HCT116 (cell line): ENCODE measurements at regions not wholly inside any gene's neighbourhood (a gene's known extent, or its start where the extent isn't known, plus 50 kb on each side); places are given as distances from the start of the nearest gene placed in this dataset.

ENCODE experiments used
- ATAC-seq: fragments of 200-7000 bp; cut with Tn5 transposase; 2 replicates; pipeline ENCODE4 v1.9.1; 2020; ENCODE audit warnings: mild to moderate bottlenecking, moderate library complexity
- BruUV-seq: library from RNA; stranded (reverse); fragments of 400-500 nt; replicated peaks from 2 replicates; lab custom pipeline; 2021; lab: Mats Ljungman, UMichigan
- CTCF ChIA-PET: fragments of 300-600 bp; sonication (Branson Sonifier 250); formaldehyde crosslinking; loops from one replicate; lab custom pipeline; 2021; ENCODE audit warnings: antibody characterized with exemption; lab: Charles Lee
- POLR2A ChIA-PET: fragments of 300-600, 350-600 bp; sonication (Branson Sonifier 250); formaldehyde crosslinking; loops from one replicate; lab custom pipeline; 2021; ENCODE audit warnings: antibody characterized with exemption; lab: Charles Lee
- RAD21 ChIA-PET, 2 experiments: fragments of 300-600 bp; sonication (Branson Sonifier 250); formaldehyde crosslinking; loops; one replicate each; lab custom pipeline; 2023; ENCODE audit warnings: low total read pairs in 2 of 2; ENCODE audit not compliant: uncharacterized antibody in 2 of 2, unreplicated experiment in 2 of 2, low non-redundant PET in 1 of 2; lab: Charles Lee
- DNase-seq: peaks from one replicate; pipeline ENCODE4 v3.0.0-alpha.2; 2010; ENCODE audit warnings: low read depth, low spot score
- H2AFZ ChIP-seq: fragments of 200-600 bp; shearing (Covaris generic), sonication (generic); 2 replicates; pipeline ENCODE4 v1.6.1; 2017; ENCODE audit warnings: low read depth, mixed run types, mixed read lengths, antibody characterized with exemption, low read length; ENCODE audit not compliant: poor library complexity, severe bottlenecking
- H3K27ac ChIP-seq: 2 replicates; pipeline ENCODE4 v1.5.1; 2012; ENCODE audit warnings: low read depth, low read length
- H3K27me3 ChIP-seq: fragments of 200-600 bp; sonication (generic); 2 replicates; pipeline ENCODE4 v1.6.1; 2016; ENCODE audit warnings: mixed run types, low read length, mixed read lengths; ENCODE audit not compliant: insufficient read depth
- H3K36me3 ChIP-seq, 2 experiments: fragments of 200-500 bp in 1 of 2; fragments of 200-600 bp in 1 of 2; sonication (Bioruptor generic) in 1 of 2; sonication (generic) in 1 of 2; 2 replicates each; pipeline versions ENCODE4 v1.5.1 to v1.6.1; 2014 to 2016; ENCODE audit warnings: low read length in 2 of 2, inconsistent platforms in 1 of 2, mixed read lengths in 1 of 2, mixed run types in 1 of 2; ENCODE audit not compliant: insufficient read depth in 2 of 2, control insufficient read depth in 1 of 2
- H3K4me1 ChIP-seq, 2 experiments: fragments of 200-600 bp in 1 of 2; sonication (generic) in 1 of 2; 2 replicates each; pipeline versions ENCODE4 v1.5.1 to v1.6.1; 2012 to 2017; ENCODE audit warnings: low read length in 2 of 2, inconsistent platforms in 1 of 2, mild to moderate bottlenecking in 1 of 2, mixed read lengths in 1 of 2, mixed run types in 1 of 2, moderate library complexity in 1 of 2; ENCODE audit not compliant: insufficient read depth in 2 of 2, control insufficient read depth in 1 of 2
- H3K4me2 ChIP-seq: fragments of 200-600 bp; sonication (generic); 2 replicates; pipeline ENCODE4 v1.6.1; 2017; ENCODE audit warnings: mixed run types, low read length, mixed read lengths
- H3K4me3 ChIP-seq, 2 experiments: fragments of 200-600 bp in 1 of 2; sonication (generic) in 1 of 2; replicated peaks in 1 of 2; 2 replicates each; pipeline ENCODE4 v1.5.1; 2011 to 2016; ENCODE audit warnings: low read length in 2 of 2, control low read depth in 1 of 2, low read depth in 1 of 2, mild to moderate bottlenecking in 1 of 2, mixed read lengths in 1 of 2, mixed run types in 1 of 2
- H3K79me2 ChIP-seq: fragments of 200-600 bp; sonication (generic); 2 replicates; pipeline ENCODE4 v1.6.1; 2017; ENCODE audit warnings: mild to moderate bottlenecking, mixed run types, low read length, moderate library complexity, mixed read lengths; ENCODE audit not compliant: insufficient read depth
- H3K9ac ChIP-seq: fragments of 200-600 bp; sonication (generic); 2 replicates; pipeline ENCODE4 v1.6.1; 2016; ENCODE audit warnings: low read length, mixed read lengths
- H3K9me2 ChIP-seq: fragments of 200-600 bp; sonication (generic), shearing (Covaris generic); 2 replicates; pipeline ENCODE4 v1.6.1; 2017; ENCODE audit warnings: mixed run types, mild to moderate bottlenecking, moderate library complexity; ENCODE audit not compliant: insufficient read depth
- H3K9me3 ChIP-seq, 2 experiments: fragments of 200-500 bp in 1 of 2; fragments of 200-600 bp in 1 of 2; sonication (Bioruptor generic) in 1 of 2; sonication (generic) in 1 of 2; 2 replicates each; pipeline ENCODE4 v1.6.1; 2014 to 2017; ENCODE audit warnings: low read length in 2 of 2, mixed read lengths in 2 of 2, inconsistent platforms in 1 of 2, low read depth in 1 of 2, mild to moderate bottlenecking in 1 of 2, mixed run types in 1 of 2, moderate library complexity in 1 of 2; ENCODE audit not compliant: control insufficient read depth in 1 of 2, insufficient read depth in 1 of 2
- H4K20me1 ChIP-seq: fragments of 200-600 bp; sonication (generic), shearing (Covaris generic); 2 replicates; pipeline ENCODE4 v1.6.1; 2017; ENCODE audit warnings: mixed run types, mild to moderate bottlenecking, moderate library complexity; ENCODE audit not compliant: insufficient read depth
- ATF3 ChIP-seq: IDR thresholded peaks from 2 replicates; pipeline ENCODE4 v1.6.1; 2012
- CEBPB ChIP-seq: IDR thresholded peaks from 2 replicates; pipeline ENCODE4 v1.6.1; 2012; ENCODE audit warnings: low read depth
- CTCF ChIP-seq, 3 experiments: fragments of 200-600 bp in 1 of 3; sonication (generic) in 1 of 3; IDR thresholded peaks in 2 of 3; conservative IDR thresholded peaks in 1 of 3; 2 replicates each; pipeline ENCODE4 v1.5.1; 2012 to 2017; ENCODE audit warnings: low read depth in 2 of 3, low read length in 2 of 3, antibody characterized with exemption in 1 of 3, borderline replicate concordance in 1 of 3, control low read depth in 1 of 3, mild to moderate bottlenecking in 1 of 3, mixed read lengths in 1 of 3, mixed run types in 1 of 3, moderate library complexity in 1 of 3; ENCODE audit not compliant: insufficient read depth in 1 of 3
- EGR1 ChIP-seq: IDR thresholded peaks from 2 replicates; pipeline ENCODE4 v1.6.1; 2012; ENCODE audit warnings: low read depth
- EZH2phosphoT487 ChIP-seq: fragments of 200-600 bp; IDR thresholded peaks from 2 replicates; pipeline ENCODE4 v1.6.1; 2018; ENCODE audit warnings: antibody characterized with exemption, borderline replicate concordance
- JUND ChIP-seq: IDR thresholded peaks from 2 replicates; pipeline ENCODE4 v1.6.1; 2012
- RAD21 ChIP-seq: IDR thresholded peaks from 2 replicates; pipeline ENCODE4 v1.6.1; 2012; ENCODE audit warnings: low read depth, mild to moderate bottlenecking
- REST ChIP-seq: IDR thresholded peaks from 2 replicates; pipeline ENCODE4 v1.6.1; 2012; ENCODE audit warnings: low read depth
- SIN3A ChIP-seq: IDR thresholded peaks from 2 replicates; pipeline ENCODE4 v1.6.1; 2012; ENCODE audit warnings: low read depth
- SRF ChIP-seq: IDR thresholded peaks from 2 replicates; pipeline ENCODE4 v1.6.1; 2012; ENCODE audit warnings: low read depth
- ZFX ChIP-seq: fragments of 450-650 bp; IDR thresholded peaks from 2 replicates; pipeline ENCODE4 v1.6.1; 2017
- intact Hi-C: fragments of 100-400 bp; cut with micrococcal nuclease; formaldehyde crosslinking; loops from 2 replicates; pipeline ENCODE4 v1.10.0; 2022
- TF ChIP-seq, protein P1 (sequence below): IDR thresholded peaks from 2 replicates; pipeline ENCODE4 v1.6.1; 2012

- no peak for TF ChIP-seq SIN3A
- no peak for TF ChIP-seq REST
- no peak for TF ChIP-seq ATF3
- TF ChIP-seq JUND, result no peak
- TF ChIP-seq CTCF (IDR thresholded peaks at IDR 0.05 in 2 of 3, conservative IDR thresholded peaks at IDR 0.05 in 1 of 3; ENCODE audit: borderline replicate concordance in 1 of 3, insufficient read depth in 1 of 3, low read depth in 2 of 3, low read length in 2 of 3), result no peak
- no peak for TF ChIP-seq RAD21
- TF ChIP-seq ZFX, result no peak
- TF ChIP-seq CEBPB, result no peak
Observed at GRCh38 chr12:83224012-83224411, 537.3 kb downstream of the TMTC2 start (continued).

DNA sequence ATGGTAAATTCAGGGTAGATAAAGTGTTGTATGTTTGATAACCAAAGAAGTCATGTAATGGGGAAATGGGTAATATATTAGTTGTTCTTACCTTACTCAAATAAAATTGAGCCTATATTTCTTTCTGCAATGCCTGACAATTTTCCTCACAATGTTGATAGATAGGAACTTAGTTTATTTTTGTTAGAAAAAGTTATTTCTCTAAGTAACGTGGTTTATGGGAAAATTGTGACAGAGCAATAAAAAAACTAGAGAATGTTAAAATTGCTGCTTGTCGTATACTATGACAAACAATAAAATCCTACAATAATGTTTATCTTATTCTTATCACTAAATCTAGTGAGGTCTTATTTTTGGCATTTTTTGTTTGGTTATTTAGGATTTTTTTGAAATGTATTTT is 534.1 kb downstream of the TMTC2 start:
- BruUV-seq, result no TSS peak
- TF ChIP-seq SRF (no peak), ATF3 (no peak), EZH2phosphoT487 (no peak), RAD21 (no peak), REST (no peak), SIN3A (no peak), CTCF (IDR thresholded peaks at IDR 0.05 in 2 of 3, conservative IDR thresholded peaks at IDR 0.05 in 1 of 3; ENCODE audit: borderline replicate concordance in 1 of 3, insufficient read depth in 1 of 3, low read depth in 2 of 3, low read length in 2 of 3) (no peak), EGR1 (no peak)
- TF ChIP-seq, protein P1, sequence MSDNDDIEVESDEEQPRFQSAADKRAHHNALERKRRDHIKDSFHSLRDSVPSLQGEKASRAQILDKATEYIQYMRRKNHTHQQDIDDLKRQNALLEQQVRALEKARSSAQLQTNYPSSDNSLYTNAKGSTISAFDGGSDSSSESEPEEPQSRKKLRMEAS, result no peak

More for the DNA sequence above, 534.1 kb downstream of the TMTC2 start:
- H3K4me1 ChIP-seq, result no peaks in the 10 kb centered on the region
- no peaks in the 10 kb centered on the region for H3K9me2 ChIP-seq
- no peak overlapping the region for H3K9ac ChIP-seq
- ChIA-PET RAD21 (no interaction called here), CTCF (no interaction called here), POLR2A (no interaction called here)
- H3K4me3 ChIP-seq, result no peak overlapping the region
- H3K36me3 ChIP-seq, result no peaks in the 10 kb centered on the region
- H3K4me2 ChIP-seq, result no peak overlapping the region
- H3K27me3 ChIP-seq, result no peaks in the 10 kb centered on the region
- no peaks in the 10 kb centered on the region for H4K20me1 ChIP-seq
- no peak overlapping the region for H3K27ac ChIP-seq
- H3K79me2 ChIP-seq, result no peaks in the 10 kb centered on the region
- DNase-seq (no peak), ATAC-seq (no peak)
- H2AFZ ChIP-seq, result no peak overlapping the region
- intact Hi-C loops, result no loop called here
- H3K9me3 ChIP-seq, result no peaks in the 10 kb centered on the region
